Stimulated activated CD4-positive, alpha-beta T cell treated with anti-CD3 and anti-CD28 coated beads, Interleukin-15, amount 100 ng/mL, for 1 hour (primary cell): ENCODE measurements at regions not wholly inside any gene's neighbourhood (a gene's known extent, or its start where the extent isn't known, plus 50 kb on each side); places are given as distances from the start of the nearest gene placed in this dataset.

Experiments
- DNase-seq, 2 donors: peaks; one replicate each; pipeline ENCODE4 v3.0.0-alpha.2; 2020; ENCODE audit warnings: low read depth in 1 of 2, low spot score in 1 of 2

- DNase-seq, result no peak
Observed at GRCh38 chr5:142384014-142384413, 59.2 kb upstream of the SPRY4 start.

DNA sequence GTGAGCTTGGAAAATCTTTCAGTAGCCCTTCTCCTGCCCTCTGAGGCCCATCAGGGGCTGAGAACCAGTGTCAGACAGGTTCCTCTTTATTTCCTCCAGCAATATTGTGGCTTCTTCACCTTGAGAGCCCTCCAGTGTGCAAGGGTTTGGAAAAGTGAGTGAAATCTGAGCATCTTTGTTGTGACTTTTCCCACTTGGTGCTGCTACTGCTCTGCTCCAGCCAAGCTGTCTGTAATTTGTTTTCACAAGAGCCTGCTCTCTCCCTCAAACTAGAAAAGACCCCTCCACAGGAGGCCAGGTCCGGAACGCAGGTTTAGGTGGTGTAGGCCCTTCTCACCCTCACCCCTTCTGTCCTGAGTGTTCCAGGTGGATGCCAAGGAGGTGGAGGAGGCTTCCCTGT lies 57.4 kb upstream of the SPRY4 start:
- DNase-seq, result no peak

DNA sequence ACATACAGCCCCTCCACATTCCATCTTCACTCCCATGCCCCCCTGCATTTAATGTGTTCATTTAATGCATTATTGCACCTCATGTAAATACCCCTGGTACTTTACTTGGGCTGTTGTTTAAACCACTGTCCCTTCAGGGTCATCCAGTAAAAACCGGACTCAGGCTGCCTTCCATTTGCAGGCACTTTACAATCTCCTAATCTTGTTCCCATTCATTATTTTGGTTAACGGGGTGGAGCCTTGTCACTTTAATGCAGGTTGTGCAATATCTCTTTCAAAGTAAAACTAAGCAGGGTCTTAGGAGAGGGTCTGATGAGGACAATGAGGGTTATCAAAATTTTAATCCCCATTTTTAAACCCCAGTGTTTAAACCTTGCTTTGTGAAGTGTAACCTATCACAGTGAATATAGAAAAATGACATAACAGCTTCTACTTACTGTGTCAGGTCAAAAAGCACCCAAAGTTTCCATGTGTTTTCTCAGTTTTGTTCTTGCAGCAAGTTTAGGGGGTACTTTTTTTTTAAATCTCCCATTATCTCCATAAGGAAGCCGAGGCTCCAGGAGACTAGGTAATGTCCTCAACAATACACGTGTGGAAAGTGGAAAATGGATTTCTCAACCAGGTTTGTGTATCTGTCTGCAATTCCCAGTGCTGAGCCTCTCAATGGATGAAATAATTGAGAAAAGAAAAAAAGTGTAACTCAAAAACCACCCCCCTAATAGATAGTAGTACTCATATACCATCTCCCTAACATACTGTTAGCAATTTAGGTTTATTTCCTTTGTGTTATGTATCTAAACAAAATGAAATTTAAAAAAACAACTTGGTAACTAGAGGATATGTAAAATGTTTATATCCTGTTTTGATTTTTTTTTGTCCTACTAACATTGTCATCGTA lies 54.2 kb upstream of the SPRY4 start:
- DNase-seq, result no peak

DNA sequence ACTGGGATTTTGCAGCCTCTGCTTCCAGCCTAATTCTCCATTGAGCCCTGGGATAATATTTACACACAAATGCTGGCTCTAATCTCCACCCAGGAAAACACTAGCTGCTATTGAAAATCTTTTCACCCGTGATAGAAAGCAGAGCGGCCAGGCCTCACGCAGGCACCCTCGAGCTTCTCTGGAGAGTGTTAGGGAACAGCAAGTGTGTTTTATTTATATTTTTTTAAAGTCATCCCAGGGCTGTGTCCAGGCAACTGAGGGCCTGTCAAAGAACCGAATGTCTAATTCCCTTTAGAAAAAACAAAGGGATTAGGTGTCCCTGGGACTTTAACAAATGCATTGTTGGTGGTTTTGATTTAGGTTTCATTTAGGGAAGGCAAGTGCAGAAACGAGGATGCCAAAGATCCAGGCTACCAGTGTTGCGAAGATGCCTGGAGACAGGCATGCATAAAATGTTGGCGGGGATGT lies 51.2 kb upstream of the SPRY4 start:
- DNase-seq, result no peak
